Uterus (tissue), 3 donors: ENCODE measurements at regions not wholly inside any gene's neighbourhood (a gene's known extent, or its start where the extent isn't known, plus 50 kb on each side); places are given as distances from the start of the nearest gene placed in this dataset.

ENCODE experiments used
- DNase-seq, 2 donors: peaks; one replicate each; pipeline ENCODE4 v3.0.0-alpha.2; 2019 to 2020
- H3K27ac ChIP-seq, 2 donors: fragments of 200-600 bp; sonication (generic); 1 replicate in 1 of 2; 2 replicates in 1 of 2; pipeline ENCODE4 v1.5.1; 2016 to 2018
- H3K27me3 ChIP-seq, 2 donors: fragments of 200-600 bp; sonication (generic); one replicate each; pipeline ENCODE4 v1.5.1; 2018 to 2019; ENCODE audit warnings: control low read depth in 1 of 2
- H3K36me3 ChIP-seq, 2 donors: fragments of 200-600 bp; sonication (generic); one replicate each; pipeline ENCODE4 v1.5.1; 2019; ENCODE audit warnings: control low read depth in 1 of 2
- H3K4me1 ChIP-seq, 2 donors: fragments of 200-600 bp; sonication (generic); one replicate each; pipeline ENCODE4 v1.5.1; 2018 to 2019; ENCODE audit warnings: control low read depth in 1 of 2
- H3K4me3 ChIP-seq, 2 donors: fragments of 200-600 bp; sonication (generic); 1 replicate in 1 of 2; 2 replicates in 1 of 2; pipeline ENCODE4 v1.5.1; 2018 to 2019; ENCODE audit warnings: mild to moderate bottlenecking in 1 of 2
- H3K9me3 ChIP-seq, 2 donors: fragments of 200-600 bp; sonication (generic); one replicate each; pipeline ENCODE4 v1.5.1; 2019; ENCODE audit warnings: control low read depth in 1 of 2
- CTCF ChIP-seq, 4 experiments: fragments of 200-600 bp in 2 of 4; fragments of 450-650 bp in 2 of 4; sonication (generic) in 2 of 4; IDR thresholded peaks; one replicate each; pipeline ENCODE4 v1.5.1; 2016 to 2019; ENCODE audit warnings: antibody characterized with exemption in 4 of 4, mild to moderate bottlenecking in 2 of 4, moderate library complexity in 1 of 4
- POLR2A ChIP-seq, 2 donors: fragments of 450-650 bp; IDR thresholded peaks; one replicate each; pipeline ENCODE4 v1.6.1; 2016; ENCODE audit warnings: antibody characterized with exemption in 2 of 2, mild to moderate bottlenecking in 1 of 2, moderate library complexity in 1 of 2
- intact Hi-C: fragments of 100-400 bp; cut with DNase I; formaldehyde crosslinking; loops from one replicate; pipeline ENCODE4 v1.15.1; 2023; ENCODE audit warnings: low total_unique reads
- donor health status: DM: yes; HTN: yes; CAD: no.

- H3K4me1 ChIP-seq: no peaks in the 10 kb centered on the region
- H3K4me3 ChIP-seq: no peak overlapping the region
- TF ChIP-seq POLR2A (IDR thresholded peaks at IDR 0.05) (no peak), CTCF (IDR thresholded peaks at IDR 0.05) (no peak)
- H3K27me3 ChIP-seq: no peaks in the 10 kb centered on the region
- DNase-seq: no peak
- H3K9me3 ChIP-seq: no peaks in the 10 kb centered on the region
- no peak overlapping the region for H3K27ac ChIP-seq
- intact Hi-C loops: no loop called here
- H3K36me3 ChIP-seq: no peaks in the 10 kb centered on the region
These were observed 164.6 kb upstream of the PDGFD start for GRCh38 chr11:104328512-104328907.

GRCh38 chr11:104327861-104328511 is 164.0 kb upstream of the PDGFD start:
- intact Hi-C loops: no loop called here
- no peaks in the 10 kb centered on the region for H3K4me1 ChIP-seq
- no peaks in the 10 kb centered on the region for H3K9me3 ChIP-seq
- no peak for DNase-seq
- H3K36me3 ChIP-seq: no peaks in the 10 kb centered on the region
- H3K4me3 ChIP-seq: no peak overlapping the region
- no peak overlapping the region for H3K27ac ChIP-seq
- TF ChIP-seq CTCF (IDR thresholded peaks at IDR 0.05): no peak
- TF ChIP-seq POLR2A (IDR thresholded peaks at IDR 0.05): no peak
- no peaks in the 10 kb centered on the region for H3K27me3 ChIP-seq

GRCh38 chr11:104325093-104325492 is 161.1 kb upstream of the PDGFD start:
- H3K4me1 ChIP-seq: no peaks in the 10 kb centered on the region
- H3K9me3 ChIP-seq: no peaks in the 10 kb centered on the region
- TF ChIP-seq POLR2A (IDR thresholded peaks at IDR 0.05) (no peak), CTCF (IDR thresholded peaks at IDR 0.05) (no peak)
- intact Hi-C loops: no loop called here
- DNase-seq: no peak
- no peak overlapping the region for H3K4me3 ChIP-seq
- no peaks in the 10 kb centered on the region for H3K36me3 ChIP-seq
- H3K27me3 ChIP-seq: no peaks in the 10 kb centered on the region
- H3K27ac ChIP-seq: no peak overlapping the region

GRCh38 chr11:104324276-104324675 is 160.3 kb upstream of the PDGFD start:
- intact Hi-C loops: no loop called here
- no peak for DNase-seq
- Histone ChIP-seq H3K27ac (no peak overlapping the region), H3K4me3 (no peak overlapping the region), H3K4me1 (no peaks in the 10 kb centered on the region), H3K27me3 (no peaks in the 10 kb centered on the region), H3K9me3 (no peaks in the 10 kb centered on the region), H3K36me3 (no peaks in the 10 kb centered on the region)
- no peak for TF ChIP-seq POLR2A (IDR thresholded peaks at IDR 0.05)
- TF ChIP-seq CTCF (IDR thresholded peaks at IDR 0.05): no peak

- Histone ChIP-seq H3K27me3 (no peaks in the 10 kb centered on the region), H3K27ac (no peak overlapping the region), H3K9me3 (no peaks in the 10 kb centered on the region), H3K4me1 (no peaks in the 10 kb centered on the region), H3K36me3 (no peaks in the 10 kb centered on the region), H3K4me3 (no peak overlapping the region)
- intact Hi-C loops: no loop called here
- TF ChIP-seq POLR2A (IDR thresholded peaks at IDR 0.05): no peak
- no peak for TF ChIP-seq CTCF (IDR thresholded peaks at IDR 0.05)
- DNase-seq: no peak
These were observed 159.9 kb upstream of the PDGFD start for GRCh38 chr11:104323841-104324240.
